ENCODE measurements at regions not wholly inside any gene's neighbourhood (a gene's known extent, or its start where the extent isn't known, plus 50 kb on each side); places are given as distances from the start of the nearest gene placed in this dataset.

GRCh38 chr1:14482784-14483450, 115.6 kb upstream of the KAZN start:
- TF ChIP-seq CTCF (conservative IDR thresholded peaks at IDR 0.05; ENCODE audit: low read depth, low read length) (no peak), EZH2 (IDR thresholded peaks at IDR 0.05; ENCODE audit: low read length, unreplicated experiment) (no peak), EZH2phosphoT487 (IDR thresholded peaks at IDR 0.05; ENCODE audit: borderline replicate concordance, low read length) (no peak)
